Esophagus squamous epithelium (tissue), 4 donors: ENCODE measurements at regions not wholly inside any gene's neighbourhood (a gene's known extent, or its start where the extent isn't known, plus 50 kb on each side); places are given as distances from the start of the nearest gene placed in this dataset.

ENCODE experiments used
- CTCF ChIP-seq, 6 experiments: fragments of 450-650 bp in 4 of 6; fragments of 200-600 bp in 2 of 6; sonication (generic) in 2 of 6; IDR thresholded peaks; one replicate each; pipeline ENCODE4 v1.5.1; 2016 to 2019; ENCODE audit warnings: antibody characterized with exemption in 6 of 6, mild to moderate bottlenecking in 4 of 6, moderate library complexity in 4 of 6
- POLR2A ChIP-seq, 4 donors: fragments of 450-650 bp; IDR thresholded peaks; one replicate each; pipeline ENCODE4 v1.6.1; 2017; ENCODE audit warnings: antibody characterized with exemption in 4 of 4, mild to moderate bottlenecking in 4 of 4, moderate library complexity in 3 of 4

DNA sequence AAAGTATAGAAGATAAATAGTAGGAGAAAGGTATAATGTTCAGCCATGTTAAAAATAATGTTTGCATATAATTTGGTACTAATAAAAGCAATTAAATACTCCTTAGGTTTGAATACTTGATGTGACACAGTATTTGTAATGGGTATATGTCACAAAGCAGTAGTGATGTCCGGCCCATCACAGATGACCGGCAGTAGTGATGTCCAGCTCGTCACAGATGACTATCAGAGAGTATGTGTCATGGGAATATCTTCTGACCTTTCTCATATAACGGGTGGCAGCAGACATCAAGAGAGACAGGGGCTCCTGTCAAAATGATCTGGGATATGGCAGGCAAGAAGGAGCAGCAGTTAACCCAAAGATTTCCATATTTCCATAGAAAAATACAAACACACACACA is 477.4 kb upstream of the KLF6 start:
- TF ChIP-seq CTCF (IDR thresholded peaks at IDR 0.05) (no peak), POLR2A (IDR thresholded peaks at IDR 0.05) (no peak)
